Sigmoid colon (tissue), 6 donors: ENCODE measurements at regions not wholly inside any gene's neighbourhood (a gene's known extent, or its start where the extent isn't known, plus 50 kb on each side); places are given as distances from the start of the nearest gene placed in this dataset.

Source experiments
- DNase-seq: peaks from one replicate; pipeline ENCODE4 v3.0.0-alpha.2; 2019
- H3K27ac ChIP-seq, 4 donors: fragments of 200-600 bp; sonication (generic); one replicate each; pipeline ENCODE4 v1.5.1; 2016 to 2019; ENCODE audit warnings: mild to moderate bottlenecking in 1 of 4
- H3K27me3 ChIP-seq, 3 donors: fragments of 200-600 bp; sonication (generic); one replicate each; pipeline ENCODE4 v1.5.1; 2019; ENCODE audit warnings: mild to moderate bottlenecking in 1 of 3
- H3K36me3 ChIP-seq, 4 donors: fragments of 200-600 bp; sonication (generic); one replicate each; pipeline ENCODE4 v1.5.1; 2016 to 2019
- H3K4me1 ChIP-seq, 4 donors: fragments of 200-600 bp; sonication (generic); one replicate each; pipeline ENCODE4 v1.5.1; 2017 to 2019
- H3K4me3 ChIP-seq, 4 donors: fragments of 200-600 bp; sonication (generic); one replicate each; pipeline ENCODE4 v1.5.1; 2017 to 2019; ENCODE audit warnings: mild to moderate bottlenecking in 2 of 4, moderate library complexity in 1 of 4
- H3K9me3 ChIP-seq, 4 donors: fragments of 200-600 bp in 3 of 4; sonication (generic) in 3 of 4; one replicate each; pipeline versions ENCODE4 v1.5.1 to v1.6.1; 2013 to 2019
- CTCF ChIP-seq, 4 experiments: fragments of 450-650 bp in 3 of 4; fragments of 200-600 bp in 1 of 4; IDR thresholded peaks; one replicate each; pipeline ENCODE4 v1.5.1; 2016 to 2019; ENCODE audit warnings: antibody characterized with exemption in 4 of 4, mild to moderate bottlenecking in 3 of 4, moderate library complexity in 2 of 4
- EP300 ChIP-seq, 4 donors: sonication (generic); formaldehyde crosslinking; IDR thresholded peaks; one replicate each; pipeline ENCODE4 v1.6.1; 2017; ENCODE audit warnings: antibody characterized with exemption in 4 of 4
- POLR2A ChIP-seq, 2 donors: fragments of 450-650 bp; IDR thresholded peaks; one replicate each; pipeline ENCODE4 v1.6.1; 2016; ENCODE audit warnings: antibody characterized with exemption in 2 of 2, mild to moderate bottlenecking in 2 of 2, moderate library complexity in 2 of 2
- POLR2AphosphoS5 ChIP-seq, 4 donors: sonication (generic); formaldehyde crosslinking; IDR thresholded peaks; one replicate each; pipeline ENCODE4 v1.6.1; 2017; ENCODE audit warnings: antibody characterized with exemption in 4 of 4
- WGBS, 2 donors: extraction: QIAGEN DNeasy Blood & Tissue Kit; methylation state at CpG; one replicate each; pipeline ENCODE4 v1.1.7; 2013; 5-methylcytosine and 5-hydroxymethylcytosine counted together
- intact Hi-C: fragments of 100-400 bp; cut with DNase I; formaldehyde crosslinking; loops from one replicate; pipeline ENCODE4 v1.15.1; 2023
- donor health status: healthy with polysubstance abuse.
- donor health status: healthy.

- H3K27me3 ChIP-seq, result no peaks in the 10 kb centered on the region
- H3K27ac ChIP-seq, result no peak overlapping the region
- H3K4me3 ChIP-seq, result no peak overlapping the region
- no peaks in the 10 kb centered on the region for H3K9me3 ChIP-seq
- TF ChIP-seq EP300 (IDR thresholded peaks at IDR 0.05), result no peak
- no peak for TF ChIP-seq POLR2A (IDR thresholded peaks at IDR 0.05)
- no peak for TF ChIP-seq CTCF (IDR thresholded peaks at IDR 0.05)
- no peak for TF ChIP-seq POLR2AphosphoS5 (IDR thresholded peaks at IDR 0.05)
- intact Hi-C loops, result loop anchor here (10.0 kb wide), 1 partner anchor 224 kb away; the partner anchor contains the start of gene KLF12
- DNase-seq, result no peak
- H3K4me1 ChIP-seq, result peaks cover 0 to 38% (median 35%) of the 10 kb centered on the region in 4 donors
- no peaks in the 10 kb centered on the region for H3K36me3 ChIP-seq
Observed at GRCh38 chr13:73910733-73911132, 223.5 kb downstream of the KLF12 start.

GRCh38 chr13:73908809-73909208 is 225.4 kb downstream of the KLF12 start:
- TF ChIP-seq POLR2AphosphoS5 (IDR thresholded peaks at IDR 0.05), result no peak
- no peak for TF ChIP-seq EP300 (IDR thresholded peaks at IDR 0.05)
- no peak for TF ChIP-seq CTCF (IDR thresholded peaks at IDR 0.05)
- no peak for TF ChIP-seq POLR2A (IDR thresholded peaks at IDR 0.05)
- Histone ChIP-seq H3K4me1 (peaks cover 0 to 25% (median 23%) of the 10 kb centered on the region in 4 donors), H3K27me3 (no peaks in the 10 kb centered on the region), H3K9me3 (no peaks in the 10 kb centered on the region), H3K36me3 (no peaks in the 10 kb centered on the region), H3K4me3 (no peak overlapping the region), H3K27ac (no peak overlapping the region)
- no peak for DNase-seq
- 96 to 97% methylated on average over 5 of the region's 5 CpGs for WGBS, 2 donors
- intact Hi-C loops, result no loop called here

GRCh38 chr13:73904625-73905024 is 229.6 kb downstream of the KLF12 start:
- Histone ChIP-seq H3K27me3 (no peaks in the 10 kb centered on the region), H3K27ac (no peak overlapping the region), H3K4me3 (no peak overlapping the region), H3K36me3 (no peaks in the 10 kb centered on the region), H3K9me3 (no peaks in the 10 kb centered on the region), H3K4me1 (peaks cover 0 to 13% (median 0%) of the 10 kb centered on the region in 4 donors)
- no peak for TF ChIP-seq CTCF (IDR thresholded peaks at IDR 0.05)
- intact Hi-C loops, result no loop called here
- WGBS, 2 donors, result 89 to 95% methylated on average over 3 of the region's 3 CpGs
- no peak for DNase-seq

GRCh38 chr13:73903561-73903960 is 230.6 kb downstream of the KLF12 start:
- Histone ChIP-seq H3K36me3 (no peaks in the 10 kb centered on the region), H3K27me3 (no peaks in the 10 kb centered on the region), H3K4me1 (peaks cover 0 to 13% (median 0%) of the 10 kb centered on the region in 4 donors), H3K27ac (no peak overlapping the region), H3K4me3 (no peak overlapping the region), H3K9me3 (no peaks in the 10 kb centered on the region)
- no peak for DNase-seq
- WGBS, 2 donors, result 97% methylated on average over 7 of the region's 7 CpGs
- no peak for TF ChIP-seq CTCF (IDR thresholded peaks at IDR 0.05)
- intact Hi-C loops, result no loop called here

- no peak overlapping the region for H3K27ac ChIP-seq
- peaks cover 0 to 17% (median 0%) of the 10 kb centered on the region in 4 donors for H3K4me1 ChIP-seq
- no peaks in the 10 kb centered on the region for H3K27me3 ChIP-seq
- intact Hi-C loops, result no loop called here
- no peaks in the 10 kb centered on the region for H3K36me3 ChIP-seq
- no peak for DNase-seq
- TF ChIP-seq EP300 (IDR thresholded peaks at IDR 0.05) (no peak), CTCF (IDR thresholded peaks at IDR 0.05) (no peak), POLR2AphosphoS5 (IDR thresholded peaks at IDR 0.05) (no peak), POLR2A (IDR thresholded peaks at IDR 0.05) (no peak)
- no peak overlapping the region for H3K4me3 ChIP-seq
- no peaks in the 10 kb centered on the region for H3K9me3 ChIP-seq
Observed at GRCh38 chr13:73902847-73903246, 231.4 kb downstream of the KLF12 start.
